ENCODE measurements at regions not wholly inside any gene's neighbourhood (a gene's known extent, or its start where the extent isn't known, plus 50 kb on each side); places are given as distances from the start of the nearest gene placed in this dataset.
"Not testable (repeated sequence)": the region's sequence is repeated elsewhere in the genome, so short reads cannot be mapped to it uniquely, and the experiment has no call there.

GRCh38 chr5:62236593-62236992 lies 69.4 kb upstream of the KIF2A start:
- DNase-seq; H3K36me3 ChIP-seq; H3K27me3 ChIP-seq; H3K27ac ChIP-seq; H3K9me3 ChIP-seq (replicated peaks); H3K4me3 ChIP-seq; H3K4me1 ChIP-seq: not testable (repeated sequence)

DNA sequence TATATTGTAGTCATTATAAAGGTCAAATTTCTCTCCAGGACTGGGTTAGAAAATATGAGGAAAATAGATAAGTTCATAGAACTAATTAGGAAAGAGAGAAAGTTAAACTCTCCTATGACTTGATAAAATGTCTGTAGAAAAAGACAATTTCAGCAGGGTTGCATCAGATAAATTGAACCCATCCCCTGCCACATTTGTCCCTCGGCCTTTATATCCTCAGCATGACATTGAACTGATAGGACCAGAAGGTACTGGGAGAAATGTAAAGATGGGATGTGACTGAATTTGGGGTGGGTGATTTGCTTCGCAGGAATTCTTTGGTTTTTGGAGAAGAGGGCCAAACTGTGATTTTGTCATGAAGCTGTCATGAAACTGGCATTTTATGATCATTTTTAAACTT lies 68.1 kb upstream of the KIF2A start:
- not testable (repeated sequence) for H3K4me1 ChIP-seq; H3K4me3 ChIP-seq; DNase-seq; H3K27ac ChIP-seq; H3K27me3 ChIP-seq; H3K9me3 ChIP-seq (replicated peaks); H3K36me3 ChIP-seq

- not testable (repeated sequence) for H3K27me3 ChIP-seq
Measured at GRCh38 chr5:62238584-62238983, 67.4 kb upstream of the KIF2A start.

GRCh38 chr5:62240494-62240893 lies 65.5 kb upstream of the KIF2A start:
- H3K36me3 ChIP-seq; H3K27ac ChIP-seq; H3K4me1 ChIP-seq; H3K27me3 ChIP-seq; H3K4me3 ChIP-seq; H3K9me3 ChIP-seq (replicated peaks); DNase-seq: not testable (repeated sequence)

More at GRCh38 chr5:62238584-62238983, 67.4 kb upstream of the KIF2A start:
- H3K4me1 ChIP-seq; DNase-seq; H3K4me3 ChIP-seq; H3K9me3 ChIP-seq (replicated peaks); H3K27ac ChIP-seq; H3K36me3 ChIP-seq: not testable (repeated sequence)

DNA sequence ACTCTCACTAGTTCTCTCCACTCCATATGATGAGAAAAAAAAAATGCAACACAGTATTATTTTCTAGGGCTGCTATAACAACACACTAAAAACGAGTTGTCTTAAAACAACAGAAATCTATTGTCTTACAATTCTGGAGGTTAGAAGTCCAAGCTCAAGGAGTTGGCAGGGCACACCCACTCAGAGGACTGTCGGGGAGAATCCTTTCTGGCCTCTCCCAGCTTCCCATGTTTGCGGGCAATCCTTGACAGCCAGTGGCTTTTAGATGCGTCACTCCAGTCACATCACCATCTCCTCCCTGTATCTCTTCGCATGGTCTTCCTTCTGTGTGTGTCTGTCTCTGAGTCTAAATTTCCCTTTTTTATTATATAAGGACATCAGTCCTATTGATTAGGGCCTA lies 64.0 kb upstream of the KIF2A start:
- not testable (repeated sequence) for H3K27me3 ChIP-seq

DNA sequence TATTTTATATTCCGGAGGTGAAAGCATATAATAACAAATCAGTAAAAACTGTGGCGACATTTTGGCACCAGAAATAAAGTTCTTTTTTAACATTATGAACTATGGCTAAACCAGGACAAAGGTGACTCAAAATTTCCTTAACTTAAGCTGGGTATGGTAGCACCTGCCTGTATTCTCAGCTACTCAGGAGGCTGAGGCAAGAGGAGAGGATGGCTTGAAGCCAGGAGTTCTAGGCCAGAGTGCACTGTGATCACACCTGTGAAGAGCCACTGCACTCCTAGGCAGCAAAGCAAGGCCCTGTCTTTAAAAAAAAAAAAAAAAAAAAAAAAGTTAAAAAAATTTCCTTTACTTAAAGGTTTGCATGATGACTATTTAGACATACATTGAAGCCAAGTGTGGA lies 63.0 kb upstream of the KIF2A start:
- not testable (repeated sequence) for H3K4me1 ChIP-seq; H3K36me3 ChIP-seq; H3K27ac ChIP-seq; H3K4me3 ChIP-seq; DNase-seq; H3K27me3 ChIP-seq; H3K9me3 ChIP-seq (replicated peaks)

More for the DNA sequence above, 64.0 kb upstream of the KIF2A start:
- H3K27ac ChIP-seq; H3K4me3 ChIP-seq; H3K36me3 ChIP-seq; DNase-seq; H3K9me3 ChIP-seq (replicated peaks); H3K4me1 ChIP-seq: not testable (repeated sequence)

DNA sequence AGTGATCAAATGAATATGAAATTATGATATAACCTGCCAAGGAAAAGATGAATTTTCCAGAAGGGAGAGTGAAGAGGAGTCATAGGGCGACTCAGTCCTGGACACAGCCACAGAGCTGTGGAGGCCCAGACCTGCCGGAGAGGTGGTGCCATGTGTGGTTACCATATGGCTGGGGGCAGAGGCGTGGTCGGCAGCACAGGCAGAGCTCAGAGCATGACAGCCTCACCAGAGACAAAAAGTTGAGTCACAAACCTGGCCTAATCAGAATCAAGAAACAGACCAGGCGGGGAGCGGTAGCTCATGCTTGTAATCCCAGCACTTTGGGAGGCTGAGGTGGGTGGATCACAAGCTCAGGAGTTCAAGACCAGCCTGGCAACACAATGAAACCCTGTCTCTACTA lies 57.8 kb upstream of the KIF2A start:
- H3K4me3 ChIP-seq, H3K36me3 ChIP-seq, DNase-seq: not testable (repeated sequence)

GRCh38 chr5:62250085-62250484 lies 55.9 kb upstream of the KIF2A start:
- not testable (repeated sequence) for DNase-seq, H3K27ac ChIP-seq

More for the DNA sequence above, 57.8 kb upstream of the KIF2A start:
- not testable (repeated sequence) for H3K4me1 ChIP-seq; H3K27me3 ChIP-seq; H3K27ac ChIP-seq; H3K9me3 ChIP-seq (replicated peaks)

DNA sequence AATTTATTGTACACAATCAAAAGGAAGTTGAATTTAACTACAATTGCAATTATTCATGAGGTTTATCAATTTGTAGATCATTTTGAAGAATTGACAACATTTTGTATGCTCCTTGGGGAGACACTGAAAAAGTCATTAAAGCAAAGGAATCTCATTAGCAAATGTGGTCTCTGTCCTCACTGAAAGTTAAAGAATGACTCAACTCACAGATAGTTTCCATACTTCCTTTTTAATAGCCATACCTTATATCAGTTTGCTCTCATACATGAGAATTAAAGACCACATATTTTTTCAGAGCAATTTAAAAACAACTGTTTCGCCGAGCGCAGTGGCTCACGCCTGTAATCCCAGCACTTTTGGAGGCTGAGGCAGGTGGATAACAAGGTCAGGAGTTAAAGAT lies 55.1 kb upstream of the KIF2A start:
- not testable (repeated sequence) for DNase-seq; H3K36me3 ChIP-seq; H3K27me3 ChIP-seq; H3K4me1 ChIP-seq; H3K27ac ChIP-seq; H3K9me3 ChIP-seq (replicated peaks); H3K4me3 ChIP-seq

More at GRCh38 chr5:62250085-62250484, 55.9 kb upstream of the KIF2A start:
- not testable (repeated sequence) for H3K36me3 ChIP-seq; H3K4me3 ChIP-seq; H3K4me1 ChIP-seq; H3K9me3 ChIP-seq (replicated peaks); H3K27me3 ChIP-seq

DNA sequence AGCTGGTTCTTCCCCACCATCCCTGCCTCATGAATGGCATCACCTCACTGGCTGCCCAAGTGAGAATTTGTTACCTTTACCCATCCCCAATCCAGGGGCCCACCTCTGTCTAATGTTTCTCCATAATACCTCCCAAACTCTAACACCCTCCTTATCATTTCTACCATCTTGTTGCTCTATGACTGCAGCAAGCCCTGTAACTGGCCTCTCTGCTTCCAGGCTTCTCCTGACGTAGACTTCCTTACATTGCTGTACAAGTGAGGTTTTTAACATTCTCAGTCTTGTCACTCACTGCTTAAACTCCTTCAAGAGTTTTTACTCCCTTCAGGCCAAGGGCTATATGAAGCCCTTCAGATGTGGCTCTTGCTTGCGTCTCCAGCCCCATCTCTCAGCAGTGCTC lies 53.5 kb upstream of the KIF2A start:
- H3K36me3 ChIP-seq; H3K27ac ChIP-seq; DNase-seq; H3K4me1 ChIP-seq; H3K4me3 ChIP-seq; H3K27me3 ChIP-seq; H3K9me3 ChIP-seq (replicated peaks): not testable (repeated sequence)

GRCh38 chr5:62255551-62255950 lies 50.5 kb upstream of the KIF2A start:
- not testable (repeated sequence) for H3K27ac ChIP-seq, DNase-seq

GRCh38 chr5:62256161-62257019 lies 49.6 kb upstream of the KIF2A start:
- DNase-seq, result peak in 1 of 2 experiments; percentile 29
- Histone ChIP-seq H3K9me3 (replicated peaks) (no peaks in the 10 kb centered on the region), H3K27ac (no peak overlapping the region), H3K4me3 (no peak overlapping the region), H3K27me3 (0 out of 2 replicates have a peak, but pooled peaks cover 6% of the 10 kb centered on the region), H3K4me1 (peaks cover 7% of the 10 kb centered on the region), H3K36me3 (no peaks in the 10 kb centered on the region)

More at GRCh38 chr5:62255551-62255950, 50.5 kb upstream of the KIF2A start:
- H3K4me1 ChIP-seq; H3K27me3 ChIP-seq; H3K4me3 ChIP-seq; H3K36me3 ChIP-seq; H3K9me3 ChIP-seq (replicated peaks): not testable (repeated sequence)
